ENCODE measurements at regions not wholly inside any gene's neighbourhood (a gene's known extent, or its start where the extent isn't known, plus 50 kb on each side); places are given as distances from the start of the nearest gene placed in this dataset.

DNA sequence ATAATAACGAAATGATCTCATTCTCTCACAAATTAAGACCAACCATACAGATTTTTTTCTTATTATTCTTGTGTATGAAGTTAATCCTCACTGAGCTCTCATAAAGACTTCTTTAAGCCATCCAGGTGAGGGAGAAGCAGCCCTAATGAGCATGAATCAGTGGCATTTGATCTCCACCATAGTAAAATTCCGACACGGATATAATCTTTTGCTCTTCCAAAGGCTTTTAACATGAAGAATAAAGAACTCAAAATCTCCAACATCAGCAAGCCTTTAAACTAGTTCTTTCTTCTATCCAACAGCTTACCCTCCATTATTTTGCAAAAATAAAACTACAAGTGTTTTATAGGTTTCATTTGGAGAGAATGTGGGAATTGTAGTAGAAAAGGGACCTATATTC is 714.7 kb upstream of the NEGR1 start:
- Histone ChIP-seq H4K20me1 (replicated peaks; ENCODE audit: insufficient read depth) (no peaks in the 10 kb centered on the region), H2AFZ (0 out of 2 replicates have a peak overlapping the region, but pooled peaks have one; percentile 6), H3K4me1 (ENCODE audit: insufficient read depth) (no peaks in the 10 kb centered on the region), H3K4me2 (no peak overlapping the region), H3K4me3 (no peak overlapping the region), H3K36me3 (ENCODE audit: insufficient read depth) (no peaks in the 10 kb centered on the region), H3K9me2 (ENCODE audit: insufficient read depth) (no peaks in the 10 kb centered on the region), H3K27ac (ENCODE audit: low read depth) (no peak overlapping the region), H3K27me3 (ENCODE audit: insufficient read depth) (no peaks in the 10 kb centered on the region), H3K79me2 (replicated peaks; ENCODE audit: insufficient read depth) (no peaks in the 10 kb centered on the region), H3F3A (replicated peaks; ENCODE audit: low read depth) (no peaks in the 10 kb centered on the region)
- Mint-ChIP-seq H3K9me3 (peaks cover 18% of the 10 kb centered on the region), H3K4me3 (no peak overlapping the region), H3K4me1 (peaks cover 3% of the 10 kb centered on the region; the same call in 1 of the 3 replicates), H3K36me3 (ENCODE audit: low read depth) (peaks cover 23% of the 10 kb centered on the region), H3K27me3 (ENCODE audit: insufficient read depth, low read depth, poor library complexity) (peaks cover 8% of the 10 kb centered on the region), H3K27ac (no peak overlapping the region)
- no peak for DNase-seq (ENCODE audit: low spot score)
- ATAC-seq, result no peak
- TF ChIP-seq, protein P1, sequence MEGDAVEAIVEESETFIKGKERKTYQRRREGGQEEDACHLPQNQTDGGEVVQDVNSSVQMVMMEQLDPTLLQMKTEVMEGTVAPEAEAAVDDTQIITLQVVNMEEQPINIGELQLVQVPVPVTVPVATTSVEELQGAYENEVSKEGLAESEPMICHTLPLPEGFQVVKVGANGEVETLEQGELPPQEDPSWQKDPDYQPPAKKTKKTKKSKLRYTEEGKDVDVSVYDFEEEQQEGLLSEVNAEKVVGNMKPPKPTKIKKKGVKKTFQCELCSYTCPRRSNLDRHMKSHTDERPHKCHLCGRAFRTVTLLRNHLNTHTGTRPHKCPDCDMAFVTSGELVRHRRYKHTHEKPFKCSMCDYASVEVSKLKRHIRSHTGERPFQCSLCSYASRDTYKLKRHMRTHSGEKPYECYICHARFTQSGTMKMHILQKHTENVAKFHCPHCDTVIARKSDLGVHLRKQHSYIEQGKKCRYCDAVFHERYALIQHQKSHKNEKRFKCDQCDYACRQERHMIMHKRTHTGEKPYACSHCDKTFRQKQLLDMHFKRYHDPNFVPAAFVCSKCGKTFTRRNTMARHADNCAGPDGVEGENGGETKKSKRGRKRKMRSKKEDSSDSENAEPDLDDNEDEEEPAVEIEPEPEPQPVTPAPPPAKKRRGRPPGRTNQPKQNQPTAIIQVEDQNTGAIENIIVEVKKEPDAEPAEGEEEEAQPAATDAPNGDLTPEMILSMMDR (conservative IDR thresholded peaks at IDR 0.05; ENCODE audit: low read depth in 2 of 2), result no peak
- TF ChIP-seq EZH2phosphoT487 (IDR thresholded peaks at IDR 0.05; ENCODE audit: unreplicated experiment), result no peak
- TF ChIP-seq JUNB (IDR thresholded peaks at IDR 0.05; ENCODE audit: unreplicated experiment), result no peak
- no peak for TF ChIP-seq STAT1 (IDR thresholded peaks at IDR 0.05; ENCODE audit: unreplicated experiment)
- TF ChIP-seq, protein P2, sequence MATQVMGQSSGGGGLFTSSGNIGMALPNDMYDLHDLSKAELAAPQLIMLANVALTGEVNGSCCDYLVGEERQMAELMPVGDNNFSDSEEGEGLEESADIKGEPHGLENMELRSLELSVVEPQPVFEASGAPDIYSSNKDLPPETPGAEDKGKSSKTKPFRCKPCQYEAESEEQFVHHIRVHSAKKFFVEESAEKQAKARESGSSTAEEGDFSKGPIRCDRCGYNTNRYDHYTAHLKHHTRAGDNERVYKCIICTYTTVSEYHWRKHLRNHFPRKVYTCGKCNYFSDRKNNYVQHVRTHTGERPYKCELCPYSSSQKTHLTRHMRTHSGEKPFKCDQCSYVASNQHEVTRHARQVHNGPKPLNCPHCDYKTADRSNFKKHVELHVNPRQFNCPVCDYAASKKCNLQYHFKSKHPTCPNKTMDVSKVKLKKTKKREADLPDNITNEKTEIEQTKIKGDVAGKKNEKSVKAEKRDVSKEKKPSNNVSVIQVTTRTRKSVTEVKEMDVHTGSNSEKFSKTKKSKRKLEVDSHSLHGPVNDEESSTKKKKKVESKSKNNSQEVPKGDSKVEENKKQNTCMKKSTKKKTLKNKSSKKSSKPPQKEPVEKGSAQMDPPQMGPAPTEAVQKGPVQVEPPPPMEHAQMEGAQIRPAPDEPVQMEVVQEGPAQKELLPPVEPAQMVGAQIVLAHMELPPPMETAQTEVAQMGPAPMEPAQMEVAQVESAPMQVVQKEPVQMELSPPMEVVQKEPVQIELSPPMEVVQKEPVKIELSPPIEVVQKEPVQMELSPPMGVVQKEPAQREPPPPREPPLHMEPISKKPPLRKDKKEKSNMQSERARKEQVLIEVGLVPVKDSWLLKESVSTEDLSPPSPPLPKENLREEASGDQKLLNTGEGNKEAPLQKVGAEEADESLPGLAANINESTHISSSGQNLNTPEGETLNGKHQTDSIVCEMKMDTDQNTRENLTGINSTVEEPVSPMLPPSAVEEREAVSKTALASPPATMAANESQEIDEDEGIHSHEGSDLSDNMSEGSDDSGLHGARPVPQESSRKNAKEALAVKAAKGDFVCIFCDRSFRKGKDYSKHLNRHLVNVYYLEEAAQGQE (IDR thresholded peaks at IDR 0.05; ENCODE audit: unreplicated experiment), result no peak
- TF ChIP-seq, protein P3, sequence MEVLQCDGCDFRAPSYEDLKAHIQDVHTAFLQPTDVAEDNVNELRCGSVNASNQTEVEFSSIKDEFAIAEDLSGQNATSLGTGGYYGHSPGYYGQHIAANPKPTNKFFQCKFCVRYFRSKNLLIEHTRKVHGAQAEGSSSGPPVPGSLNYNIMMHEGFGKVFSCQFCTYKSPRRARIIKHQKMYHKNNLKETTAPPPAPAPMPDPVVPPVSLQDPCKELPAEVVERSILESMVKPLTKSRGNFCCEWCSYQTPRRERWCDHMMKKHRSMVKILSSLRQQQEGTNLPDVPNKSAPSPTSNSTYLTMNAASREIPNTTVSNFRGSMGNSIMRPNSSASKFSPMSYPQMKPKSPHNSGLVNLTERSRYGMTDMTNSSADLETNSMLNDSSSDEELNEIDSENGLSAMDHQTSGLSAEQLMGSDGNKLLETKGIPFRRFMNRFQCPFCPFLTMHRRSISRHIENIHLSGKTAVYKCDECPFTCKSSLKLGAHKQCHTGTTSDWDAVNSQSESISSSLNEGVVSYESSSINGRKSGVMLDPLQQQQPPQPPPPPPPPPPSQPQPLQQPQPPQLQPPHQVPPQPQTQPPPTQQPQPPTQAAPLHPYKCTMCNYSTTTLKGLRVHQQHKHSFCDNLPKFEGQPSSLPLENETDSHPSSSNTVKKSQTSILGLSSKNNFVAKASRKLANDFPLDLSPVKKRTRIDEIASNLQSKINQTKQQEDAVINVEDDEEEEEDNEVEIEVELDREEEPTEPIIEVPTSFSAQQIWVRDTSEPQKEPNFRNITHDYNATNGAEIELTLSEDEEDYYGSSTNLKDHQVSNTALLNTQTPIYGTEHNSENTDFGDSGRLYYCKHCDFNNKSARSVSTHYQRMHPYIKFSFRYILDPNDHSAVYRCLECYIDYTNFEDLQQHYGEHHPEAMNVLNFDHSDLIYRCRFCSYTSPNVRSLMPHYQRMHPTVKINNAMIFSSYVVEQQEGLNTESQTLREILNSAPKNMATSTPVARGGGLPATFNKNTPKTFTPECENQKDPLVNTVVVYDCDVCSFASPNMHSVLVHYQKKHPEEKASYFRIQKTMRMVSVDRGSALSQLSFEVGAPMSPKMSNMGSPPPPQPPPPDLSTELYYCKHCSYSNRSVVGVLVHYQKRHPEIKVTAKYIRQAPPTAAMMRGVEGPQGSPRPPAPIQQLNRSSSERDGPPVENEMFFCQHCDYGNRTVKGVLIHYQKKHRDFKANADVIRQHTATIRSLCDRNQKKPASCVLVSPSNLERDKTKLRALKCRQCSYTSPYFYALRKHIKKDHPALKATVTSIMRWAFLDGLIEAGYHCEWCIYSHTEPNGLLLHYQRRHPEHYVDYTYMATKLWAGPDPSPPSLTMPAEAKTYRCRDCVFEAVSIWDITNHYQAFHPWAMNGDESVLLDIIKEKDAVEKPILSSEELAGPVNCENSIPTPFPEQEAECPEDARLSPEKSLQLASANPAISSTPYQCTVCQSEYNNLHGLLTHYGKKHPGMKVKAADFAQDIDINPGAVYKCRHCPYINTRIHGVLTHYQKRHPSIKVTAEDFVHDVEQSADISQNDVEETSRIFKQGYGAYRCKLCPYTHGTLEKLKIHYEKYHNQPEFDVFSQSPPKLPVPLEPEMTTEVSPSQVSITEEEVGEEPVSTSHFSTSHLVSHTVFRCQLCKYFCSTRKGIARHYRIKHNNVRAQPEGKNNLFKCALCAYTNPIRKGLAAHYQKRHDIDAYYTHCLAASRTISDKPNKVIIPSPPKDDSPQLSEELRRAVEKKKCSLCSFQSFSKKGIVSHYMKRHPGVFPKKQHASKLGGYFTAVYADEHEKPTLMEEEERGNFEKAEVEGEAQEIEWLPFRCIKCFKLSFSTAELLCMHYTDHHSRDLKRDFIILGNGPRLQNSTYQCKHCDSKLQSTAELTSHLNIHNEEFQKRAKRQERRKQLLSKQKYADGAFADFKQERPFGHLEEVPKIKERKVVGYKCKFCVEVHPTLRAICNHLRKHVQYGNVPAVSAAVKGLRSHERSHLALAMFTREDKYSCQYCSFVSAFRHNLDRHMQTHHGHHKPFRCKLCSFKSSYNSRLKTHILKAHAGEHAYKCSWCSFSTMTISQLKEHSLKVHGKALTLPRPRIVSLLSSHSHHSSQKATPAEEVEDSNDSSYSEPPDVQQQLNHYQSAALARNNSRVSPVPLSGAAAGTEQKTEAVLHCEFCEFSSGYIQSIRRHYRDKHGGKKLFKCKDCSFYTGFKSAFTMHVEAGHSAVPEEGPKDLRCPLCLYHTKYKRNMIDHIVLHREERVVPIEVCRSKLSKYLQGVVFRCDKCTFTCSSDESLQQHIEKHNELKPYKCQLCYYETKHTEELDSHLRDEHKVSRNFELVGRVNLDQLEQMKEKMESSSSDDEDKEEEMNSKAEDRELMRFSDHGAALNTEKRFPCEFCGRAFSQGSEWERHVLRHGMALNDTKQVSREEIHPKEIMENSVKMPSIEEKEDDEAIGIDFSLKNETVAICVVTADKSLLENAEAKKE (CRISPR knock-in tag; IDR thresholded peaks at IDR 0.05), result no peak
- no peak for TF ChIP-seq ZNF114 (CRISPR knock-in tag; IDR thresholded peaks at IDR 0.05)
- TF ChIP-seq, protein P4, sequence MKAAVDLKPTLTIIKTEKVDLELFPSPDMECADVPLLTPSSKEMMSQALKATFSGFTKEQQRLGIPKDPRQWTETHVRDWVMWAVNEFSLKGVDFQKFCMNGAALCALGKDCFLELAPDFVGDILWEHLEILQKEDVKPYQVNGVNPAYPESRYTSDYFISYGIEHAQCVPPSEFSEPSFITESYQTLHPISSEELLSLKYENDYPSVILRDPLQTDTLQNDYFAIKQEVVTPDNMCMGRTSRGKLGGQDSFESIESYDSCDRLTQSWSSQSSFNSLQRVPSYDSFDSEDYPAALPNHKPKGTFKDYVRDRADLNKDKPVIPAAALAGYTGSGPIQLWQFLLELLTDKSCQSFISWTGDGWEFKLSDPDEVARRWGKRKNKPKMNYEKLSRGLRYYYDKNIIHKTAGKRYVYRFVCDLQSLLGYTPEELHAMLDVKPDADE (IDR thresholded peaks at IDR 0.05), result no peak
- TF ChIP-seq NANOG (IDR thresholded peaks at IDR 0.05; ENCODE audit: borderline replicate concordance), result no peak
- no peak for TF ChIP-seq POLR2AphosphoS5 (IDR thresholded peaks at IDR 0.05; ENCODE audit: low read depth)

Measured in GM23338 (cell line).